DND-41 (cell line): ENCODE measurements at regions not wholly inside any gene's neighbourhood (a gene's known extent, or its start where the extent isn't known, plus 50 kb on each side); places are given as distances from the start of the nearest gene placed in this dataset.

Experiments
- EZH2 ChIP-seq: IDR thresholded peaks from 3 replicates; pipeline ENCODE4 v1.6.1; 2012; ENCODE audit warnings: borderline replicate concordance, low read depth, mild to moderate bottlenecking, moderate library complexity, low read length, inconsistent platforms; ENCODE audit not compliant: severe bottlenecking
- TF ChIP-seq, protein P1 (sequence below): IDR thresholded peaks from 2 replicates; pipeline ENCODE4 v1.5.1; 2012; ENCODE audit warnings: borderline replicate concordance, low read length, moderate library complexity, mild to moderate bottlenecking; ENCODE audit not compliant: poor library complexity, severe bottlenecking; ENCODE audit errors: extremely low read depth

DNA sequence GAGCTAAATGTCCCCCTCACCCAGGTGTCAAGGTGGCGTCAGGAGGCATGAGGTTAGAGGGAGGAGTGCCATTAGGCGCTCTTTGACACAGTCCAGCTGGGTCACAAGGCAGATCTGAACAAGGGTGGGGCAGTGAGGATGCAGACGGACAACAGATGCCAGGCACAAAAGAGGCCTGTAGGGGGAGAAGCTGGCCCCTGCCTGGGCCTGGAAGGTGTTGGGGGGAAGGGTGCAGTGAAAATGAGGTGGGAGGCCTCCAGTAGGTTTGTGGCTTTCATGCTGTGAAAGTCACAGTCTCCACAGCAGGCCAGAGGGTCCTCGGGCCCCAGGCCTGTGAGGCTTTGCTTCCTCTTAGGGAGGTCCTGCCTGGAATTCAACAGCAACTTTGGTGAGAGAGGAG is 85.0 kb upstream of the PLET1 start:
- TF ChIP-seq, protein P1, sequence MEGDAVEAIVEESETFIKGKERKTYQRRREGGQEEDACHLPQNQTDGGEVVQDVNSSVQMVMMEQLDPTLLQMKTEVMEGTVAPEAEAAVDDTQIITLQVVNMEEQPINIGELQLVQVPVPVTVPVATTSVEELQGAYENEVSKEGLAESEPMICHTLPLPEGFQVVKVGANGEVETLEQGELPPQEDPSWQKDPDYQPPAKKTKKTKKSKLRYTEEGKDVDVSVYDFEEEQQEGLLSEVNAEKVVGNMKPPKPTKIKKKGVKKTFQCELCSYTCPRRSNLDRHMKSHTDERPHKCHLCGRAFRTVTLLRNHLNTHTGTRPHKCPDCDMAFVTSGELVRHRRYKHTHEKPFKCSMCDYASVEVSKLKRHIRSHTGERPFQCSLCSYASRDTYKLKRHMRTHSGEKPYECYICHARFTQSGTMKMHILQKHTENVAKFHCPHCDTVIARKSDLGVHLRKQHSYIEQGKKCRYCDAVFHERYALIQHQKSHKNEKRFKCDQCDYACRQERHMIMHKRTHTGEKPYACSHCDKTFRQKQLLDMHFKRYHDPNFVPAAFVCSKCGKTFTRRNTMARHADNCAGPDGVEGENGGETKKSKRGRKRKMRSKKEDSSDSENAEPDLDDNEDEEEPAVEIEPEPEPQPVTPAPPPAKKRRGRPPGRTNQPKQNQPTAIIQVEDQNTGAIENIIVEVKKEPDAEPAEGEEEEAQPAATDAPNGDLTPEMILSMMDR: peak; percentile 24
- no peak for TF ChIP-seq EZH2
